ENCODE measurements at regions not wholly inside any gene's neighbourhood (a gene's known extent, or its start where the extent isn't known, plus 50 kb on each side); places are given as distances from the start of the nearest gene placed in this dataset.

DNA sequence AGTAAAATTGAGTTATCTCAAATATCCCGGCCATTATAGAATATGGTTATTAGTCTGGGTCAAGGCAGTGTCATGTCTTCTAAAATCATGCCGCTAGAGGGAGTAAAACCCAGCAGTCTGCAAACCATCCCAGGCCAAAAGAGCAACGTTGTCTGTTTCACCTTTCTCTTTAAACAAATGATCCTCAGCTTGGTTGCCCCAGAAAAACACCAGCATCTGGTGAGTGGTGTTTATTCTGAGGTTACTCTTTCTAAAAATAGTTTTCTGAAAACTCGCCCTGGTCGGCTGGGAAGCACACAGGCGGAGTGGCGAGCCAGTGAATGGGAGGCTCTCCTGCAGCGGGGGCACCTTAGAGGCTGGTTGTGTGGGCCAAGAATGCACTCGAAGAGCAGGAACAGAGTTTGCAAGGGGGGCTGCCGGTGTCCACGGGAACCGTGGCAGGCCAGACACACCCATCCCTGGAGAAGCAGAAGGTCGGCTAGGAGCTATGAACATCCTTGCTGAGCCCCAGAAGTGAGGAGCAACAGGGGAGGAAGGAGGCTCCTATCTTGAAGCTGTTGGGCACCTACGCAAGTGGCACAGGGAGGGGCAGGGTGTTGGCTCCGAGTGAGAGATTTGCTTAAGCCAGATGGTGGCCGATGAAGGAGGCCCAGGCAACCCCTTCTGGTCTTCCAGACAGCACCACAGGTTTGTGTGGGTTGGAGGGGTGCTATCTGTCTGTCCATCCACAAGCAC is 297.1 kb downstream of the ETS1 start:
- no peaks in the 10 kb centered on the region for H3K9me3 Mint-ChIP-seq
- H3K27ac ChIP-seq (ENCODE audit: low read depth, low read length), result no peak overlapping the region
- no peaks in the 10 kb centered on the region for H3K9me3 ChIP-seq (ENCODE audit: control insufficient read depth, low read length)
- no peaks in the 10 kb centered on the region for H3K36me3 ChIP-seq (ENCODE audit: control insufficient read depth, insufficient read depth, low read length)
- TF ChIP-seq, protein P1, sequence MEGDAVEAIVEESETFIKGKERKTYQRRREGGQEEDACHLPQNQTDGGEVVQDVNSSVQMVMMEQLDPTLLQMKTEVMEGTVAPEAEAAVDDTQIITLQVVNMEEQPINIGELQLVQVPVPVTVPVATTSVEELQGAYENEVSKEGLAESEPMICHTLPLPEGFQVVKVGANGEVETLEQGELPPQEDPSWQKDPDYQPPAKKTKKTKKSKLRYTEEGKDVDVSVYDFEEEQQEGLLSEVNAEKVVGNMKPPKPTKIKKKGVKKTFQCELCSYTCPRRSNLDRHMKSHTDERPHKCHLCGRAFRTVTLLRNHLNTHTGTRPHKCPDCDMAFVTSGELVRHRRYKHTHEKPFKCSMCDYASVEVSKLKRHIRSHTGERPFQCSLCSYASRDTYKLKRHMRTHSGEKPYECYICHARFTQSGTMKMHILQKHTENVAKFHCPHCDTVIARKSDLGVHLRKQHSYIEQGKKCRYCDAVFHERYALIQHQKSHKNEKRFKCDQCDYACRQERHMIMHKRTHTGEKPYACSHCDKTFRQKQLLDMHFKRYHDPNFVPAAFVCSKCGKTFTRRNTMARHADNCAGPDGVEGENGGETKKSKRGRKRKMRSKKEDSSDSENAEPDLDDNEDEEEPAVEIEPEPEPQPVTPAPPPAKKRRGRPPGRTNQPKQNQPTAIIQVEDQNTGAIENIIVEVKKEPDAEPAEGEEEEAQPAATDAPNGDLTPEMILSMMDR (conservative IDR thresholded peaks at IDR 0.05), result peak; percentile 92
- no peaks in the 10 kb centered on the region for H3K4me1 Mint-ChIP-seq
- no peaks in the 10 kb centered on the region for H3K4me1 ChIP-seq (ENCODE audit: control insufficient read depth, insufficient read depth, low read length)
- no peak overlapping the region for H3K4me3 Mint-ChIP-seq
- H3K9ac ChIP-seq (ENCODE audit: extremely low read depth, low read length, poor library complexity, severe bottlenecking), result no peak overlapping the region
- H3K27ac Mint-ChIP-seq, result no peak overlapping the region
- WGBS, 2 experiments (ENCODE audit: insufficient coverage in 1 of 2, insufficient read length in 1 of 2), result 63 to 79% methylated on average over 12 to 16 of the region's 16 CpGs
- no peaks in the 10 kb centered on the region for H3K36me3 Mint-ChIP-seq (ENCODE audit: low read depth)
- peak; percentile 77 for DNase-seq
- H3K27me3 ChIP-seq (ENCODE audit: control insufficient read depth, insufficient read depth, low read length, poor library complexity, severe bottlenecking), result no peaks in the 10 kb centered on the region
- no peak overlapping the region for H3K4me3 ChIP-seq (ENCODE audit: low read length)
- H3K27me3 Mint-ChIP-seq (ENCODE audit: insufficient read depth), result no peaks in the 10 kb centered on the region

DNA sequence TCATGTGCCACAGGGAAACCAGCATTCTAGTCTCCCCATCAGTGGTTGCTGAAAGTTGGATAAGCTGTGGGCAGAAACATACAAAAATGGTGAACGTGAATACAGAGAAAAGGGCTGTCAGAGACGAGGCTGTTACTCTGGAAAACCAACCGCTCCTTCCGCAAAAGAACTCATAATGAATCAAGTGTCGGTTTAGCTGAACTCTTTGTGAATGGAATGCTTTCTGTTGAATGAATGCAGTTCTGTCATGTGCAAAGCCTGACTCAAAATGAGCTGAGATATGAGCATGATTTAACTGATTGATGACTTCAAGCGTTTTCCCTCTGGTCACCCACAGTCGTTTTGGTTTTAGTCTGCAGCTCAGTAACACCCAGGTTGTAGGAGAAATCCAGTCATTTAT is 298.3 kb downstream of the ETS1 start:
- Histone ChIP-seq H3K4me1 (ENCODE audit: control insufficient read depth, insufficient read depth, low read length) (no peaks in the 10 kb centered on the region), H3K27ac (ENCODE audit: low read depth, low read length) (no peak overlapping the region), H3K4me3 (ENCODE audit: low read length) (no peak overlapping the region), H3K27me3 (ENCODE audit: control insufficient read depth, insufficient read depth, low read length, poor library complexity, severe bottlenecking) (no peaks in the 10 kb centered on the region), H3K9me3 (ENCODE audit: control insufficient read depth, low read length) (no peaks in the 10 kb centered on the region), H3K36me3 (ENCODE audit: control insufficient read depth, insufficient read depth, low read length) (no peaks in the 10 kb centered on the region), H3K9ac (ENCODE audit: extremely low read depth, low read length, poor library complexity, severe bottlenecking) (no peak overlapping the region)
- no peak for DNase-seq
- Mint-ChIP-seq H3K27ac (no peak overlapping the region), H3K4me1 (no peaks in the 10 kb centered on the region), H3K27me3 (ENCODE audit: insufficient read depth) (no peaks in the 10 kb centered on the region), H3K36me3 (ENCODE audit: low read depth) (no peaks in the 10 kb centered on the region), H3K9me3 (no peaks in the 10 kb centered on the region), H3K4me3 (no peak overlapping the region)
- TF ChIP-seq, protein P1 (conservative IDR thresholded peaks at IDR 0.05), result no peak
- WGBS, 2 experiments (ENCODE audit: insufficient coverage in 1 of 2, insufficient read length in 1 of 2), result 92 to 94% methylated on average over 7 of the region's 7 CpGs

DNA sequence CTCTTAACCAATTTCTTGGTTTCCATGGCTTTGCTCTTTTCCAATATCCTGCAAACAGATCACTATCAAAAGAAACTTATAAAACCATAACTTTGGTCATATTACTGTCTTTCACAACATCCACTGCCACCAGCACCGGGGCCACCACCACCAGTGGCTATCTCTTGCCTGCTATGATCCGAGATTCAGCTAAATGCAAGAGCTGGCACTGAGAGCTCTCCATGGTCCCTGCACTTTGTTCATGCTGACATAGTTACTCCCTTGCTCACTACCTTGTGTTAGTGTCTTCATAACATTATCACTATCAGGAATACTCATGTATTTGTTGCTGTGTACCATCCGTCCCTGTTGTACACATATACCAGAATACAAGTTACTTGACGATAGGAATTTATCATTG is 299.0 kb downstream of the ETS1 start:
- no peaks in the 10 kb centered on the region for H3K9me3 Mint-ChIP-seq

More for the DNA sequence above, 299.0 kb downstream of the ETS1 start:
- H3K4me3 ChIP-seq (ENCODE audit: low read length), result no peak overlapping the region
- no peak overlapping the region for H3K27ac ChIP-seq (ENCODE audit: low read depth, low read length)
- H3K9ac ChIP-seq (ENCODE audit: extremely low read depth, low read length, poor library complexity, severe bottlenecking), result no peak overlapping the region
- no peaks in the 10 kb centered on the region for H3K36me3 ChIP-seq (ENCODE audit: control insufficient read depth, insufficient read depth, low read length)
- H3K9me3 ChIP-seq (ENCODE audit: control insufficient read depth, low read length), result no peaks in the 10 kb centered on the region
- Mint-ChIP-seq H3K4me1 (no peaks in the 10 kb centered on the region), H3K4me3 (no peak overlapping the region), H3K36me3 (ENCODE audit: low read depth) (no peaks in the 10 kb centered on the region), H3K27me3 (ENCODE audit: insufficient read depth) (no peaks in the 10 kb centered on the region), H3K27ac (no peak overlapping the region)
- H3K27me3 ChIP-seq (ENCODE audit: control insufficient read depth, insufficient read depth, low read length, poor library complexity, severe bottlenecking), result no peaks in the 10 kb centered on the region
- TF ChIP-seq, protein P1 (conservative IDR thresholded peaks at IDR 0.05), result no peak
- no peak for DNase-seq
- 88 to 100% methylated on average over 2 to 4 of the region's 4 CpGs for WGBS, 2 experiments (ENCODE audit: insufficient coverage in 1 of 2, insufficient read length in 1 of 2)
- no peaks in the 10 kb centered on the region for H3K4me1 ChIP-seq (ENCODE audit: control insufficient read depth, insufficient read depth, low read length)
